Upper lobe of left lung (tissue), 6 donors: ENCODE measurements at regions not wholly inside any gene's neighbourhood (a gene's known extent, or its start where the extent isn't known, plus 50 kb on each side); places are given as distances from the start of the nearest gene placed in this dataset.

Source experiments
- ATAC-seq, 2 donors: fragments of 200-7000 bp; cut with Tn5 transposase; one replicate each; pipeline ENCODE4 v1.9.1; 2022; ENCODE audit warnings: mild to moderate bottlenecking in 2 of 2, moderate library complexity in 2 of 2; ENCODE audit not compliant: low FRiP score in 2 of 2
- DNase-seq, 2 donors: peaks; one replicate each; pipeline ENCODE4 v3.0.0-alpha.2; 2019 to 2020
- H3K27ac ChIP-seq, 4 donors: fragments of 200-600 bp; sonication (generic); one replicate each; pipeline ENCODE4 v1.5.1; 2016 to 2019
- H3K27me3 ChIP-seq, 4 donors: fragments of 200-600 bp; sonication (generic); one replicate each; pipeline ENCODE4 v1.5.1; 2017 to 2019
- H3K36me3 ChIP-seq, 4 donors: fragments of 200-600 bp; sonication (generic); one replicate each; pipeline ENCODE4 v1.5.1; 2016 to 2019
- H3K4me1 ChIP-seq, 4 donors: fragments of 200-600 bp; sonication (generic); one replicate each; pipeline ENCODE4 v1.5.1; 2018 to 2019
- H3K4me3 ChIP-seq, 4 donors: fragments of 200-600 bp; sonication (generic); one replicate each; pipeline ENCODE4 v1.5.1; 2017 to 2019; ENCODE audit warnings: mild to moderate bottlenecking in 2 of 4, moderate library complexity in 1 of 4
- H3K9me3 ChIP-seq, 4 donors: fragments of 200-600 bp; sonication (generic); one replicate each; pipeline ENCODE4 v1.5.1; 2018 to 2019
- EP300 ChIP-seq, 4 donors: sonication (generic); formaldehyde crosslinking; IDR thresholded peaks; one replicate each; pipeline ENCODE4 v1.5.1; 2017; ENCODE audit warnings: antibody characterized with exemption in 4 of 4, control low read depth in 2 of 4
- POLR2A ChIP-seq, 4 donors: fragments of 450-650 bp; IDR thresholded peaks; one replicate each; pipeline ENCODE4 v1.5.1; 2016 to 2017; ENCODE audit warnings: antibody characterized with exemption in 4 of 4, mild to moderate bottlenecking in 2 of 4
- POLR2AphosphoS5 ChIP-seq, 2 donors: sonication (generic); formaldehyde crosslinking; IDR thresholded peaks; one replicate each; pipeline ENCODE4 v1.5.1; 2017; ENCODE audit warnings: antibody characterized with exemption in 2 of 2
- WGBS, 2 donors: methylation state at CpG; one replicate each; pipeline ENCODE4 v1.1.5; 2017 to 2018; 5-methylcytosine and 5-hydroxymethylcytosine counted together
- TF ChIP-seq, protein P1 (sequence below), 6 experiments: fragments of 450-650 bp in 4 of 6; fragments of 200-600 bp in 2 of 6; sonication (generic) in 2 of 6; IDR thresholded peaks; one replicate each; pipeline ENCODE4 v1.5.1; 2016 to 2019; ENCODE audit warnings: antibody characterized with exemption in 6 of 6
- donor health status: DM: no; HTN: no; CAD: no; lungs with moderate emphysema.
- donor health status: DM: no; HTN: yes; CAD: no; lungs with severe emphysema.

DNA sequence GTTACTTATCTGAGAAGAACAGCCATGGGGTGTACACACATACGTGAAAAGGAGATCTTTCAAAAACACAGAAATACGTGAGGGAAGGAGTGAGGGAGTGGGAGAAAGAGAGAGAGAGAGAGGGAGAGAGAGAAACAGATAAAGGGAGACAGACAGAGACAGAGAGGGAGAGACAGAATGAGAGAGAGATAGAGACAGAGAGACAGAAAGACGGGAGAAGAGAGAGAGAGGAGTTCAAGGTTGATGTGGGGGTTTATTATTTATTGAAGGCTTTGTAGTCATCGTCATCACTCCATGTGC lies 64.0 kb downstream of the CHST2 start:
- no peak for ATAC-seq
- no peak for DNase-seq
- TF ChIP-seq, protein P1, sequence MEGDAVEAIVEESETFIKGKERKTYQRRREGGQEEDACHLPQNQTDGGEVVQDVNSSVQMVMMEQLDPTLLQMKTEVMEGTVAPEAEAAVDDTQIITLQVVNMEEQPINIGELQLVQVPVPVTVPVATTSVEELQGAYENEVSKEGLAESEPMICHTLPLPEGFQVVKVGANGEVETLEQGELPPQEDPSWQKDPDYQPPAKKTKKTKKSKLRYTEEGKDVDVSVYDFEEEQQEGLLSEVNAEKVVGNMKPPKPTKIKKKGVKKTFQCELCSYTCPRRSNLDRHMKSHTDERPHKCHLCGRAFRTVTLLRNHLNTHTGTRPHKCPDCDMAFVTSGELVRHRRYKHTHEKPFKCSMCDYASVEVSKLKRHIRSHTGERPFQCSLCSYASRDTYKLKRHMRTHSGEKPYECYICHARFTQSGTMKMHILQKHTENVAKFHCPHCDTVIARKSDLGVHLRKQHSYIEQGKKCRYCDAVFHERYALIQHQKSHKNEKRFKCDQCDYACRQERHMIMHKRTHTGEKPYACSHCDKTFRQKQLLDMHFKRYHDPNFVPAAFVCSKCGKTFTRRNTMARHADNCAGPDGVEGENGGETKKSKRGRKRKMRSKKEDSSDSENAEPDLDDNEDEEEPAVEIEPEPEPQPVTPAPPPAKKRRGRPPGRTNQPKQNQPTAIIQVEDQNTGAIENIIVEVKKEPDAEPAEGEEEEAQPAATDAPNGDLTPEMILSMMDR (IDR thresholded peaks at IDR 0.05), result no peak
- TF ChIP-seq POLR2A (IDR thresholded peaks at IDR 0.05), result no peak
- TF ChIP-seq EP300 (IDR thresholded peaks at IDR 0.05), result no peak
- no peak for TF ChIP-seq POLR2AphosphoS5 (IDR thresholded peaks at IDR 0.05)
- H3K4me1 ChIP-seq, result no peaks in the 10 kb centered on the region
- H3K27me3 ChIP-seq, result no peaks in the 10 kb centered on the region
- 75 to 80% methylated on average over 4 of the region's 4 CpGs for whole genome bisulfite sequencing, 2 donors
- no peak overlapping the region for H3K27ac ChIP-seq
- H3K4me3 ChIP-seq, result no peak overlapping the region
- H3K36me3 ChIP-seq, result no peaks in the 10 kb centered on the region
- H3K9me3 ChIP-seq, result no peaks in the 10 kb centered on the region

GRCh38 chr3:143184099-143184498 lies 64.5 kb downstream of the CHST2 start:
- DNase-seq (no peak), ATAC-seq (no peak)
- no peak overlapping the region for H3K27ac ChIP-seq
- 87 to 100% methylated on average over 1 of the region's 1 CpG for WGBS, 2 donors
- H3K4me3 ChIP-seq, result no peak overlapping the region
- no peaks in the 10 kb centered on the region for H3K36me3 ChIP-seq
- no peaks in the 10 kb centered on the region for H3K27me3 ChIP-seq
- H3K4me1 ChIP-seq, result no peaks in the 10 kb centered on the region
- no peaks in the 10 kb centered on the region for H3K9me3 ChIP-seq
- TF ChIP-seq, protein P1 (IDR thresholded peaks at IDR 0.05), result no peak
- TF ChIP-seq POLR2A (IDR thresholded peaks at IDR 0.05) (no peak), POLR2AphosphoS5 (IDR thresholded peaks at IDR 0.05) (no peak), EP300 (IDR thresholded peaks at IDR 0.05) (no peak)

GRCh38 chr3:143185401-143185800 lies 65.8 kb downstream of the CHST2 start:
- Histone ChIP-seq H3K9me3 (no peaks in the 10 kb centered on the region), H3K4me1 (no peaks in the 10 kb centered on the region), H3K4me3 (no peak overlapping the region), H3K27me3 (no peaks in the 10 kb centered on the region), H3K36me3 (no peaks in the 10 kb centered on the region), H3K27ac (no peak overlapping the region)
- ATAC-seq (no peak), DNase-seq (no peak)
- TF ChIP-seq POLR2A (IDR thresholded peaks at IDR 0.05) (no peak), POLR2AphosphoS5 (IDR thresholded peaks at IDR 0.05) (no peak), EP300 (IDR thresholded peaks at IDR 0.05) (no peak)
- TF ChIP-seq, protein P1 (IDR thresholded peaks at IDR 0.05), result no peak

DNA sequence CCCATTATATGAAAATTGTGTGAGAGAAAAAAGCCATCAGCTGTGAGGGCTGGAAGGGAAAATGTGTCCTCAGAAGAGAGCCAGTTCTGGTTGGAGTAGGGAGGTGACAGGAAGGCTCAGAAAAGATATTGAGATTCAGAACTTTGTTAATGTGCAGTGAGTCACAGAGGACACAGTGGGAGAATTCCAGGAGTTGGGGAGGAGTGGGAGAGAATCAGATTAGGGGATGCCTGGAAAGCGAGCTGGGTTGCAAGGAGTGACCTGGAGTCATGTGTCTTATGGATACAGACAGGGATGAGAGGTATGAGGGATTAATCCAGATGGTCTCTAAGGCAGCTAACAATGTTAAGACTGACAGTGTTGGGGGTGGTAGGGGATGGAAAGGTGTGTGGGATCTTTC lies 67.5 kb downstream of the CHST2 start:
- H3K4me3 ChIP-seq, result no peak overlapping the region
- H3K36me3 ChIP-seq, result no peaks in the 10 kb centered on the region
- H3K4me1 ChIP-seq, result no peaks in the 10 kb centered on the region
- ATAC-seq (no peak), DNase-seq (no peak)
- H3K9me3 ChIP-seq, result no peaks in the 10 kb centered on the region
- 81 to 91% methylated on average over 1 of the region's 1 CpG for WGBS, 2 donors
- no peak overlapping the region for H3K27ac ChIP-seq
- TF ChIP-seq POLR2AphosphoS5 (IDR thresholded peaks at IDR 0.05) (no peak), EP300 (IDR thresholded peaks at IDR 0.05) (no peak), POLR2A (IDR thresholded peaks at IDR 0.05) (no peak)
- TF ChIP-seq, protein P1 (IDR thresholded peaks at IDR 0.05), result no peak
- H3K27me3 ChIP-seq, result no peaks in the 10 kb centered on the region

GRCh38 chr3:143188881-143189280 lies 69.3 kb downstream of the CHST2 start:
- no peak for DNase-seq
- Histone ChIP-seq H3K27me3 (no peaks in the 10 kb centered on the region), H3K9me3 (no peaks in the 10 kb centered on the region), H3K36me3 (no peaks in the 10 kb centered on the region), H3K27ac (no peak overlapping the region), H3K4me1 (no peaks in the 10 kb centered on the region), H3K4me3 (no peak overlapping the region)
- TF ChIP-seq POLR2AphosphoS5 (IDR thresholded peaks at IDR 0.05), result no peak
- no peak for TF ChIP-seq EP300 (IDR thresholded peaks at IDR 0.05)
- TF ChIP-seq, protein P1 (IDR thresholded peaks at IDR 0.05), result no peak
- no peak for TF ChIP-seq POLR2A (IDR thresholded peaks at IDR 0.05)
- WGBS, 2 donors, result 86 to 95% methylated on average over 1 of the region's 1 CpG
- ATAC-seq, result no peak
